Esophagus muscularis mucosa (tissue), 4 donors: ENCODE measurements at regions not wholly inside any gene's neighbourhood (a gene's known extent, or its start where the extent isn't known, plus 50 kb on each side); places are given as distances from the start of the nearest gene placed in this dataset.

Experiments used
- DNase-seq: peaks from one replicate; pipeline ENCODE4 v3.0.0-alpha.2; 2017; ENCODE audit errors: extremely low spot score
- H3K27ac ChIP-seq, 4 donors: fragments of 200-600 bp; sonication (generic); replicated peaks in 1 of 4; 1 replicate in 3 of 4; 2 replicates in 1 of 4; pipeline ENCODE4 v1.5.1; 2016 to 2019; ENCODE audit warnings: mild to moderate bottlenecking in 1 of 4
- H3K27me3 ChIP-seq, 4 donors: fragments of 200-600 bp; sonication (generic); one replicate each; pipeline versions ENCODE4 v1.5.1 to v1.6.0; 2016 to 2019
- H3K36me3 ChIP-seq, 4 donors: fragments of 200-600 bp; sonication (generic); one replicate each; pipeline ENCODE4 v1.5.1; 2016 to 2019
- H3K4me1 ChIP-seq, 4 donors: fragments of 200-600 bp; sonication (generic); one replicate each; pipeline ENCODE4 v1.5.1; 2016 to 2019
- H3K4me3 ChIP-seq, 4 donors: fragments of 200-600 bp; sonication (generic); 1 replicate in 2 of 4; 2 replicates in 2 of 4; pipeline ENCODE4 v1.5.1; 2016 to 2019; ENCODE audit warnings: mild to moderate bottlenecking in 4 of 4, moderate library complexity in 1 of 4
- H3K9me3 ChIP-seq, 4 donors: fragments of 200-600 bp; sonication (generic); 1 replicate in 3 of 4; 2 replicates in 1 of 4; pipeline ENCODE4 v1.5.1; 2016 to 2019
- CTCF ChIP-seq, 3 experiments: fragments of 200-600 bp in 2 of 3; fragments of 450-650 bp in 1 of 3; sonication (generic) in 2 of 3; IDR thresholded peaks; one replicate each; pipeline ENCODE4 v1.5.1; 2017 to 2019; ENCODE audit warnings: antibody characterized with exemption in 3 of 3, mild to moderate bottlenecking in 2 of 3, moderate library complexity in 1 of 3
- EP300 ChIP-seq: sonication (generic); formaldehyde crosslinking; IDR thresholded peaks from one replicate; pipeline ENCODE4 v1.6.1; 2017; ENCODE audit warnings: antibody characterized with exemption
- POLR2A ChIP-seq: fragments of 450-650 bp; IDR thresholded peaks from one replicate; pipeline ENCODE4 v1.6.1; 2017; ENCODE audit warnings: antibody characterized with exemption, moderate library complexity, mild to moderate bottlenecking, low read depth
- POLR2AphosphoS5 ChIP-seq, 2 donors: sonication (generic); formaldehyde crosslinking; IDR thresholded peaks; one replicate each; pipeline ENCODE4 v1.6.1; 2017; ENCODE audit warnings: antibody characterized with exemption in 2 of 2
- WGBS: methylation state at CpG from one replicate; pipeline ENCODE4 v1.1.5; 2018; 5-methylcytosine and 5-hydroxymethylcytosine counted together
- intact Hi-C: fragments of 100-400 bp; cut with DNase I; formaldehyde crosslinking; loops from one replicate; pipeline ENCODE4 v1.15.1; 2023

GRCh38 chr2:59195851-59196250 is 954.7 kb upstream of the FANCL start:
- intact Hi-C loops, result no loop called here
- Histone ChIP-seq H3K4me3 (no peak overlapping the region), H3K9me3 (no peaks in the 10 kb centered on the region), H3K36me3 (no peaks in the 10 kb centered on the region), H3K27ac (no peak overlapping the region), H3K27me3 (no peaks in the 10 kb centered on the region), H3K4me1 (peaks cover 0 to 19% (median 0%) of the 10 kb centered on the region in 4 donors)
- no peak for DNase-seq
- no peak for TF ChIP-seq EP300
- TF ChIP-seq POLR2A, result no peak
- TF ChIP-seq CTCF (IDR thresholded peaks at IDR 0.05), result no peak
- TF ChIP-seq POLR2AphosphoS5 (IDR thresholded peaks at IDR 0.05), result no peak
- 72% methylated on average over 4 of the region's 4 CpGs for WGBS

- intact Hi-C loops, result no loop called here
These were observed 950.7 kb upstream of the FANCL start for GRCh38 chr2:59191781-59192180.

GRCh38 chr2:59190518-59190917 is 949.4 kb upstream of the FANCL start:
- no peak for DNase-seq
- H3K27ac ChIP-seq, result no peak overlapping the region
- H3K36me3 ChIP-seq, result no peaks in the 10 kb centered on the region
- H3K9me3 ChIP-seq, result no peaks in the 10 kb centered on the region
- TF ChIP-seq POLR2A, result no peak
- TF ChIP-seq EP300, result no peak
- TF ChIP-seq POLR2AphosphoS5 (IDR thresholded peaks at IDR 0.05), result no peak
- TF ChIP-seq CTCF (IDR thresholded peaks at IDR 0.05), result no peak
- H3K4me1 ChIP-seq, result peaks cover 0 to 22% (median 0%) of the 10 kb centered on the region in 4 donors
- no peak overlapping the region for H3K4me3 ChIP-seq
- intact Hi-C loops, result no loop called here
- WGBS, result 34% methylated on average over 1 of the region's 1 CpG
- no peaks in the 10 kb centered on the region for H3K27me3 ChIP-seq

More at GRCh38 chr2:59191781-59192180, 950.7 kb upstream of the FANCL start:
- Histone ChIP-seq H3K4me1 (peaks cover 0 to 31% (median 0%) of the 10 kb centered on the region in 4 donors), H3K36me3 (no peaks in the 10 kb centered on the region), H3K9me3 (no peaks in the 10 kb centered on the region), H3K27me3 (no peaks in the 10 kb centered on the region), H3K27ac (no peak overlapping the region), H3K4me3 (no peak overlapping the region)
- DNase-seq, result no peak
- WGBS, result 90% methylated on average over 4 of the region's 4 CpGs
- no peak for TF ChIP-seq EP300
- TF ChIP-seq CTCF (IDR thresholded peaks at IDR 0.05), result no peak
- TF ChIP-seq POLR2AphosphoS5 (IDR thresholded peaks at IDR 0.05), result no peak
- TF ChIP-seq POLR2A, result no peak

- Histone ChIP-seq H3K4me3 (peak overlapping the region in 2 of 4 donors; percentile 5 to 27), H3K27me3 (no peaks in the 10 kb centered on the region), H3K36me3 (no peaks in the 10 kb centered on the region), H3K4me1 (peaks cover 0 to 42% (median 17%) of the 10 kb centered on the region in 4 donors), H3K27ac (peak overlapping the region; percentile 22 to 63 (median 48)), H3K9me3 (no peaks in the 10 kb centered on the region)
- TF ChIP-seq POLR2AphosphoS5 (IDR thresholded peaks at IDR 0.05) (no peak), POLR2A (no peak), EP300 (no peak), CTCF (IDR thresholded peaks at IDR 0.05) (no peak)
- intact Hi-C loops, result no loop called here
- WGBS, result 24% methylated on average over 6 of the region's 6 CpGs
- DNase-seq, result no peak
These were observed 943.3 kb upstream of the FANCL start for GRCh38 chr2:59184276-59185020.

- Histone ChIP-seq H3K4me3 (no peak overlapping the region), H3K4me1 (peaks cover 0 to 40% (median 17%) of the 10 kb centered on the region in 4 donors), H3K9me3 (no peaks in the 10 kb centered on the region), H3K36me3 (no peaks in the 10 kb centered on the region), H3K27ac (peak overlapping the region in 1 of 4 donors; percentile 63), H3K27me3 (no peaks in the 10 kb centered on the region)
- intact Hi-C loops, result no loop called here
- TF ChIP-seq POLR2A (no peak), POLR2AphosphoS5 (IDR thresholded peaks at IDR 0.05) (no peak)
- no peak for DNase-seq
- WGBS, result 100% methylated on average over 1 of the region's 1 CpG
These were observed 941.9 kb upstream of the FANCL start for GRCh38 chr2:59183070-59183469.
